ENCODE measurements at regions not wholly inside any gene's neighbourhood (a gene's known extent, or its start where the extent isn't known, plus 50 kb on each side); places are given as distances from the start of the nearest gene placed in this dataset.

- TF ChIP-seq, protein P1, sequence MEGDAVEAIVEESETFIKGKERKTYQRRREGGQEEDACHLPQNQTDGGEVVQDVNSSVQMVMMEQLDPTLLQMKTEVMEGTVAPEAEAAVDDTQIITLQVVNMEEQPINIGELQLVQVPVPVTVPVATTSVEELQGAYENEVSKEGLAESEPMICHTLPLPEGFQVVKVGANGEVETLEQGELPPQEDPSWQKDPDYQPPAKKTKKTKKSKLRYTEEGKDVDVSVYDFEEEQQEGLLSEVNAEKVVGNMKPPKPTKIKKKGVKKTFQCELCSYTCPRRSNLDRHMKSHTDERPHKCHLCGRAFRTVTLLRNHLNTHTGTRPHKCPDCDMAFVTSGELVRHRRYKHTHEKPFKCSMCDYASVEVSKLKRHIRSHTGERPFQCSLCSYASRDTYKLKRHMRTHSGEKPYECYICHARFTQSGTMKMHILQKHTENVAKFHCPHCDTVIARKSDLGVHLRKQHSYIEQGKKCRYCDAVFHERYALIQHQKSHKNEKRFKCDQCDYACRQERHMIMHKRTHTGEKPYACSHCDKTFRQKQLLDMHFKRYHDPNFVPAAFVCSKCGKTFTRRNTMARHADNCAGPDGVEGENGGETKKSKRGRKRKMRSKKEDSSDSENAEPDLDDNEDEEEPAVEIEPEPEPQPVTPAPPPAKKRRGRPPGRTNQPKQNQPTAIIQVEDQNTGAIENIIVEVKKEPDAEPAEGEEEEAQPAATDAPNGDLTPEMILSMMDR (IDR thresholded peaks at IDR 0.05; ENCODE audit: low read length): no peak
- TF ChIP-seq EZH2 (optimal IDR thresholded peaks at IDR 0.05; ENCODE audit: low read depth, low read length) (no peak), EZH2phosphoT487 (IDR thresholded peaks at IDR 0.05; ENCODE audit: low read length) (no peak)
Measured at GRCh38 chr13:32897296-32897695, 118.9 kb upstream of the KL start.

All from MM.1S (cell line).